H1 (cell line): ENCODE measurements at regions not wholly inside any gene's neighbourhood (a gene's known extent, or its start where the extent isn't known, plus 50 kb on each side); places are given as distances from the start of the nearest gene placed in this dataset.

Source experiments
- CTCF ChIA-PET: fragments of 300-600 bp; sonication (Branson Sonifier 250); formaldehyde crosslinking; loops from one replicate; lab custom pipeline; 2021; ENCODE audit not compliant: partially characterized antibody; lab: Charles Lee
- POLR2A ChIA-PET: fragments of 300-600 bp; sonication (Branson Sonifier 250); formaldehyde crosslinking; loops from one replicate; lab custom pipeline; 2021; ENCODE audit warnings: inconsistent platforms; ENCODE audit not compliant: partially characterized antibody; lab: Charles Lee
- DNase-seq, 2 experiments: peaks; one replicate each; pipeline versions ENCODE4 v3.0.0 to v3.0.0-alpha.2; 2010 to 2022; ENCODE audit warnings: low spot score in 2 of 2, low read depth in 1 of 2, mixed read lengths in 1 of 2
- FAIRE-seq: peaks from 2 replicates; lab custom pipeline; 2011; peaks lifted over from hg19 to GRCh38; lab: Jason Lieb, UNC
- H2AFZ ChIP-seq: 2 replicates; pipeline ENCODE4 v1.8.1; 2012; ENCODE audit warnings: low read length, inconsistent platforms
- H2AK5ac ChIP-seq: 2 replicates; pipeline ENCODE4 v1.6.1; 2013; ENCODE audit warnings: low read depth, low read length
- H2BK120ac ChIP-seq: replicated peaks from 2 replicates; pipeline ENCODE3; 2013; ENCODE audit warnings: low read depth, low read length, inconsistent platforms
- H2BK12ac ChIP-seq: 2 replicates; pipeline ENCODE4 v1.6.1; 2013; ENCODE audit warnings: low read depth, low read length
- H2BK15ac ChIP-seq: 2 replicates; pipeline ENCODE4 v1.6.1; 2013; ENCODE audit warnings: low read length
- H2BK20ac ChIP-seq: 2 replicates; pipeline ENCODE4 v1.6.1; 2013; ENCODE audit warnings: low read length
- H2BK5ac ChIP-seq: 2 replicates; pipeline ENCODE4 v1.6.1; 2013; ENCODE audit warnings: low read depth, low read length
- H3K14ac ChIP-seq: 2 replicates; pipeline ENCODE4 v1.6.1; 2013; ENCODE audit warnings: inconsistent platforms; ENCODE audit not compliant: insufficient read length
- H3K18ac ChIP-seq: 2 replicates; pipeline ENCODE4 v1.6.1; 2013; ENCODE audit warnings: low read length; ENCODE audit errors: extremely low read depth
- H3K23ac ChIP-seq: 2 replicates; pipeline ENCODE4 v1.6.1; 2013; ENCODE audit warnings: inconsistent platforms; ENCODE audit not compliant: insufficient read length
- H3K23me2 ChIP-seq: 2 replicates; pipeline ENCODE4 v1.6.1; 2013; ENCODE audit warnings: low read depth, low read length
- H3K27ac ChIP-seq: 2 replicates; pipeline ENCODE4 v1.6.1; 2011; ENCODE audit warnings: low read depth, low read length, inconsistent platforms
- H3K27me3 ChIP-seq, 4 experiments: replicated peaks in 1 of 4; 1 replicate in 1 of 4; 2 replicates in 3 of 4; pipeline versions ENCODE4 v1.6.1 to v1.8.1; 2011 to 2013; ENCODE audit warnings: low read length in 3 of 4, mild to moderate bottlenecking in 3 of 4, inconsistent platforms in 2 of 4, mixed read lengths in 2 of 4, moderate library complexity in 1 of 4; ENCODE audit not compliant: control insufficient read depth in 3 of 4, insufficient read depth in 3 of 4; ENCODE audit errors: extremely low read depth in 1 of 4
- H3K36me3 ChIP-seq, 4 experiments: 2 replicates each; pipeline versions ENCODE4 v1.6.1 to v1.8.1; 2011 to 2013; ENCODE audit warnings: mild to moderate bottlenecking in 4 of 4, low read length in 3 of 4, moderate library complexity in 2 of 4, control low read depth in 1 of 4, inconsistent platforms in 1 of 4; ENCODE audit not compliant: insufficient read depth in 4 of 4, control insufficient read depth in 2 of 4
- H3K4ac ChIP-seq: replicated peaks from 2 replicates; pipeline ENCODE3; 2013; ENCODE audit warnings: low read length, low read depth, mixed read lengths, inconsistent platforms; ENCODE audit not compliant: insufficient read length
- H3K4me1 ChIP-seq, 4 experiments: replicated peaks in 1 of 4; 1 replicate in 1 of 4; 2 replicates in 3 of 4; pipeline versions ENCODE4 v1.6.1 to v1.8.1; 2011 to 2013; ENCODE audit warnings: low read length in 3 of 4, inconsistent platforms in 2 of 4, mixed read lengths in 1 of 4; ENCODE audit not compliant: insufficient read depth in 4 of 4, control insufficient read depth in 3 of 4
- H3K4me2 ChIP-seq, 2 experiments: 2 replicates each; pipeline versions ENCODE4 v1.6.1 to v1.8.1; 2011 to 2013; ENCODE audit warnings: low read depth in 2 of 2, low read length in 2 of 2, control low read depth in 1 of 2, inconsistent platforms in 1 of 2, mild to moderate bottlenecking in 1 of 2; ENCODE audit not compliant: insufficient read depth in 1 of 2
- H3K4me3 ChIP-seq, 4 experiments: fragments of 200-600, 300-600 bp in 1 of 4; sonication (generic), shearing (Covaris generic), sonication (Bioruptor Twin) in 1 of 4; 2 replicates each; pipeline versions ENCODE4 v1.5.1 to v1.8.1; 2011 to 2016; ENCODE audit warnings: low read length in 4 of 4, low read depth in 3 of 4, control low read depth in 2 of 4, inconsistent platforms in 2 of 4, mild to moderate bottlenecking in 2 of 4, mixed read lengths in 1 of 4, moderate library complexity in 1 of 4; ENCODE audit not compliant: insufficient read depth in 2 of 4; ENCODE audit errors: extremely low read depth in 1 of 4
- H3K56ac ChIP-seq: replicated peaks from 2 replicates; pipeline ENCODE3; 2013; ENCODE audit warnings: low read depth, mild to moderate bottlenecking, mixed read lengths, low read length, inconsistent platforms; ENCODE audit not compliant: insufficient read length
- H3K79me1 ChIP-seq: 2 replicates; pipeline ENCODE4 v1.6.1; 2013; ENCODE audit warnings: low read depth, low read length, control low read depth
- H3K79me2 ChIP-seq, 2 experiments: 2 replicates each; pipeline versions ENCODE4 v1.6.1 to v1.8.1; 2012 to 2013; ENCODE audit warnings: low read length in 2 of 2, mild to moderate bottlenecking in 2 of 2, inconsistent platforms in 1 of 2; ENCODE audit not compliant: insufficient read depth in 2 of 2, control insufficient read depth in 1 of 2
- H3K9ac ChIP-seq, 4 experiments: replicated peaks in 1 of 4; 1 replicate in 1 of 4; 2 replicates in 3 of 4; pipeline versions ENCODE4 v1.6.1 to v1.8.1; 2011 to 2013; ENCODE audit warnings: low read depth in 3 of 4, low read length in 3 of 4, control low read depth in 2 of 4, mild to moderate bottlenecking in 2 of 4, moderate library complexity in 2 of 4, inconsistent platforms in 1 of 4; ENCODE audit errors: extremely low read depth in 1 of 4
- H3K9me3 ChIP-seq, 2 experiments: 2 replicates each; pipeline versions ENCODE4 v1.6.1 to v1.8.1; 2012 to 2013; ENCODE audit warnings: mild to moderate bottlenecking in 2 of 2, moderate library complexity in 2 of 2, control low read depth in 1 of 2, inconsistent platforms in 1 of 2, low read depth in 1 of 2, low read length in 1 of 2, mixed read lengths in 1 of 2; ENCODE audit not compliant: insufficient read depth in 2 of 2
- H4K20me1 ChIP-seq, 2 experiments: replicated peaks in 1 of 2; 2 replicates each; pipeline versions ENCODE3 to v1.8.1; 2011 to 2013; ENCODE audit warnings: inconsistent platforms in 2 of 2, low read length in 2 of 2, mild to moderate bottlenecking in 1 of 2; ENCODE audit not compliant: insufficient read depth in 2 of 2, control insufficient read depth in 1 of 2
- H4K5ac ChIP-seq: 2 replicates; pipeline ENCODE4 v1.6.1; 2013; ENCODE audit warnings: low read length, low read depth, mixed read lengths, inconsistent platforms; ENCODE audit not compliant: insufficient read length
- H4K8ac ChIP-seq: 2 replicates; pipeline ENCODE4 v1.8.0; 2013; ENCODE audit warnings: mild to moderate bottlenecking, moderate library complexity, low read length, inconsistent platforms; ENCODE audit not compliant: insufficient read depth; ENCODE audit errors: extremely low read depth
- H4K91ac ChIP-seq: replicated peaks from 2 replicates; pipeline ENCODE3; 2013; ENCODE audit warnings: low read length, mixed read lengths, inconsistent platforms; ENCODE audit not compliant: insufficient read length
- CTBP2 ChIP-seq: IDR thresholded peaks from 2 replicates; pipeline ENCODE4 v1.7.0; 2011; ENCODE audit warnings: borderline replicate concordance, mild to moderate bottlenecking, moderate library complexity, mixed read lengths, low read length; ENCODE audit not compliant: insufficient read depth, insufficient read length
- CTCF ChIP-seq, 3 experiments: IDR thresholded peaks; 1 replicate in 2 of 3; 2 replicates in 1 of 3; pipeline versions ENCODE4 v1.5.1 to v1.6.1; 2011; ENCODE audit warnings: low read length in 3 of 3, mild to moderate bottlenecking in 3 of 3, inconsistent platforms in 2 of 3, low read depth in 1 of 3, moderate library complexity in 1 of 3; ENCODE audit not compliant: insufficient read depth in 1 of 3; ENCODE audit errors: control extremely low read depth in 1 of 3
- FOSL1 ChIP-seq: IDR thresholded peaks from 2 replicates; pipeline ENCODE4 v1.6.1; 2011; ENCODE audit warnings: mild to moderate bottlenecking, low read depth, low read length, moderate library complexity; ENCODE audit not compliant: insufficient read depth
- GTF2F1 ChIP-seq: IDR thresholded peaks from 2 replicates; pipeline ENCODE4 v1.6.1; 2012; ENCODE audit warnings: low read depth, low read length, improper control_type of control experiment, borderline replicate concordance
- MAFK ChIP-seq: IDR thresholded peaks from 2 replicates; pipeline ENCODE4 v1.6.1; 2012; ENCODE audit warnings: low read depth, mild to moderate bottlenecking, improper control_type of control experiment, low read length
- PHF8 ChIP-seq: fragments of 200-600 bp; sonication (generic); conservative IDR thresholded peaks from 2 replicates; pipeline ENCODE4 v1.7.1; 2012; ENCODE audit warnings: low read depth, mild to moderate bottlenecking, inconsistent platforms, low read length, moderate library complexity
- POLR2A ChIP-seq, 2 experiments: IDR thresholded peaks; 1 replicate in 1 of 2; 2 replicates in 1 of 2; pipeline ENCODE4 v1.6.1; 2011; ENCODE audit warnings: low read depth in 2 of 2, low read length in 2 of 2, mild to moderate bottlenecking in 2 of 2; ENCODE audit errors: control extremely low read depth in 1 of 2
- POU5F1 ChIP-seq: IDR thresholded peaks from 2 replicates; pipeline ENCODE4 v1.6.1; 2011; ENCODE audit warnings: low read depth, mild to moderate bottlenecking, low read length, moderate library complexity
- RAD21 ChIP-seq, 2 experiments: IDR thresholded peaks in 1 of 2; conservative IDR thresholded peaks in 1 of 2; 2 replicates each; pipeline ENCODE4 v1.6.1; 2011; ENCODE audit warnings: low read depth in 2 of 2, low read length in 2 of 2, improper control_type of control experiment in 1 of 2, inconsistent platforms in 1 of 2, mild to moderate bottlenecking in 1 of 2, moderate library complexity in 1 of 2
- RFX5 ChIP-seq: IDR thresholded peaks from 2 replicates; pipeline ENCODE4 v1.6.1; 2011; ENCODE audit warnings: low read depth, low read length, improper control_type of control experiment, borderline replicate concordance
- RXRA ChIP-seq: IDR thresholded peaks from 2 replicates; pipeline ENCODE4 v1.6.1; 2011; ENCODE audit warnings: low read depth, mild to moderate bottlenecking, low read length, moderate library complexity; ENCODE audit not compliant: insufficient read depth
- SP2 ChIP-seq: IDR thresholded peaks from 2 replicates; pipeline ENCODE4 v1.6.1; 2012; ENCODE audit warnings: mild to moderate bottlenecking, low read length, inconsistent platforms
- WGBS, 2 experiments: shearing (Covaris generic) in 1 of 2; methylation state at CpG; one replicate each; pipeline versions ENCODE4 v1.1.6 to v1.1.7; 2013 to 2015; ENCODE audit warnings: low lambda C conversion rate in 2 of 2, mixed read lengths in 2 of 2, inconsistent platforms in 1 of 2, low coverage in 1 of 2, missing lambda C conversion rate in 1 of 2; ENCODE audit not compliant: insufficient replicate concordance in 2 of 2, insufficient coverage in 1 of 2, insufficient read length in 1 of 2; ENCODE audit errors: extremely low coverage in 1 of 2, missing lambda C conversion rate in 1 of 2; 5-methylcytosine and 5-hydroxymethylcytosine counted together

- CTCF ChIA-PET = interaction anchor here (1.6 kb wide), 1 partner anchor 16 kb away, joined by 6 read pairs; no protein-coding TSS in a partner anchor
- Histone ChIP-seq H2AK5ac (no peak overlapping the region), H3K4me3 (no peak overlapping the region), H2BK12ac (no peak overlapping the region), H3K4me2 (no peak overlapping the region), H4K91ac (no peak overlapping the region), H4K8ac (no peak overlapping the region), H3K14ac (no peak overlapping the region), H2AFZ (no peak overlapping the region), H2BK5ac (no peak overlapping the region), H3K27me3 (no peaks in the 10 kb centered on the region), H3K23ac (no peak overlapping the region), H4K20me1 (no peaks in the 10 kb centered on the region), H3K56ac (no peak overlapping the region), H3K23me2 (no peaks in the 10 kb centered on the region), H3K9me3 (no peaks in the 10 kb centered on the region), H3K9ac (no peak overlapping the region), H3K79me2 (no peaks in the 10 kb centered on the region), H2BK15ac (no peak overlapping the region), H3K79me1 (no peaks in the 10 kb centered on the region), H3K4me1 (no peaks in the 10 kb centered on the region), H3K18ac (no peak overlapping the region), H4K5ac (no peak overlapping the region), H3K4ac (no peak overlapping the region), H2BK20ac (no peak overlapping the region), H3K36me3 (no peaks in the 10 kb centered on the region), H2BK120ac (no peak overlapping the region), H3K27ac (no peak overlapping the region)
- POLR2A ChIA-PET = no interaction called here
- WGBS, 2 experiments = 96% methylated on average over 4 of the region's 4 CpGs; no CpG with 5 or more reads in 1 of the 2 experiments
- DNase-seq (no peak), FAIRE-seq (no peak)
- TF ChIP-seq MAFK (no peak), RAD21 (IDR thresholded peaks at IDR 0.05 in 1 of 2, conservative IDR thresholded peaks at IDR 0.05 in 1 of 2; ENCODE audit: low read depth in 2 of 2, low read length in 2 of 2) (no peak), RFX5 (no peak), GTF2F1 (no peak), SP2 (no peak), POLR2A (IDR thresholded peaks at IDR 0.05; ENCODE audit: control extremely low read depth in 1 of 2, low read depth in 2 of 2, low read length in 2 of 2) (no peak), FOSL1 (no peak), RXRA (no peak), POU5F1 (no peak), CTBP2 (no peak), PHF8 (no peak), CTCF (IDR thresholded peaks at IDR 0.05; ENCODE audit: control extremely low read depth in 1 of 3, insufficient read depth in 1 of 3, low read depth in 1 of 3, low read length in 3 of 3) (no peak)
These were observed 508.2 kb downstream of the TNS1 start for GRCh38 chr2:217494557-217494956.
